ENCODE measurements at regions not wholly inside any gene's neighbourhood (a gene's known extent, or its start where the extent isn't known, plus 50 kb on each side); places are given as distances from the start of the nearest gene placed in this dataset.

GRCh38 chr5:169430671-169431070, 129.7 kb upstream of the SLIT3 start:
- ChIA-PET CTCF (no interaction called here), POLR2A (no interaction called here)
- no peaks in the 10 kb centered on the region for H3K9me3 Mint-ChIP-seq
- peaks cover 1 to 4% of the 10 kb centered on the region in 2 donors for H3K27me3 Mint-ChIP-seq
- Histone ChIP-seq H3K4me3 (ENCODE audit: low read length) (no peak overlapping the region), H3K36me3 (ENCODE audit: insufficient read depth, low read length) (no peaks in the 10 kb centered on the region), H3K4me1 (ENCODE audit: insufficient read depth, low read length) (no peaks in the 10 kb centered on the region), H3K9me3 (ENCODE audit: low read length) (no peaks in the 10 kb centered on the region), H3K27me3 (ENCODE audit: insufficient read depth, low read length, poor library complexity, severe bottlenecking) (no peaks in the 10 kb centered on the region), H3K27ac (ENCODE audit: low read depth, low read length) (no peak overlapping the region)
- H3K27ac Mint-ChIP-seq, result no peak overlapping the region
- no peaks in the 10 kb centered on the region for H3K4me1 Mint-ChIP-seq
- H3K36me3 Mint-ChIP-seq, result no peaks in the 10 kb centered on the region
- no peak overlapping the region for H3K4me3 Mint-ChIP-seq
- DNase-seq, result no peak

- Histone ChIP-seq H3K9me3 (ENCODE audit: low read length) (no peaks in the 10 kb centered on the region), H3K27ac (ENCODE audit: low read depth, low read length) (no peak overlapping the region), H3K4me3 (ENCODE audit: low read length) (no peak overlapping the region), H3K4me1 (ENCODE audit: insufficient read depth, low read length) (no peaks in the 10 kb centered on the region), H3K36me3 (ENCODE audit: insufficient read depth, low read length) (no peaks in the 10 kb centered on the region), H3K27me3 (ENCODE audit: insufficient read depth, low read length, poor library complexity, severe bottlenecking) (no peaks in the 10 kb centered on the region)
- Mint-ChIP-seq H3K4me1 (no peaks in the 10 kb centered on the region), H3K9me3 (no peaks in the 10 kb centered on the region), H3K27ac (no peak overlapping the region), H3K27me3 (peaks cover 0 to 4% of the 10 kb centered on the region in 2 donors), H3K4me3 (no peak overlapping the region), H3K36me3 (no peaks in the 10 kb centered on the region)
- ChIA-PET POLR2A (no interaction called here), CTCF (no interaction called here)
- DNase-seq, result no peak
Measured at GRCh38 chr5:169429044-169429443, 128.1 kb upstream of the SLIT3 start.

- CTCF ChIA-PET, result no interaction called here
- Mint-ChIP-seq H3K4me3 (no peak overlapping the region), H3K27ac (no peak overlapping the region), H3K27me3 (peaks cover 0 to 4% of the 10 kb centered on the region in 2 donors), H3K9me3 (no peaks in the 10 kb centered on the region), H3K4me1 (no peaks in the 10 kb centered on the region), H3K36me3 (no peaks in the 10 kb centered on the region)
- Histone ChIP-seq H3K27me3 (ENCODE audit: insufficient read depth, low read length, poor library complexity, severe bottlenecking) (peaks cover 3% of the 10 kb centered on the region), H3K4me1 (ENCODE audit: insufficient read depth, low read length) (no peaks in the 10 kb centered on the region), H3K36me3 (ENCODE audit: insufficient read depth, low read length) (no peaks in the 10 kb centered on the region), H3K27ac (ENCODE audit: low read depth, low read length) (no peak overlapping the region), H3K4me3 (ENCODE audit: low read length) (no peak overlapping the region), H3K9me3 (ENCODE audit: low read length) (no peaks in the 10 kb centered on the region)
- POLR2A ChIA-PET, result no interaction called here
- no peak for DNase-seq
Measured at GRCh38 chr5:169426784-169427183, 125.8 kb upstream of the SLIT3 start.

GRCh38 chr5:169424670-169425378, 123.9 kb upstream of the SLIT3 start:
- no peaks in the 10 kb centered on the region for H3K9me3 Mint-ChIP-seq
- Histone ChIP-seq H3K36me3 (ENCODE audit: insufficient read depth, low read length) (no peaks in the 10 kb centered on the region), H3K4me1 (ENCODE audit: insufficient read depth, low read length) (no peaks in the 10 kb centered on the region), H3K4me3 (ENCODE audit: low read length) (no peak overlapping the region), H3K9me3 (ENCODE audit: low read length) (no peaks in the 10 kb centered on the region), H3K27ac (ENCODE audit: low read depth, low read length) (no peak overlapping the region), H3K27me3 (ENCODE audit: insufficient read depth, low read length, poor library complexity, severe bottlenecking) (peaks cover 4% of the 10 kb centered on the region)
- no peak overlapping the region for H3K4me3 Mint-ChIP-seq
- CTCF ChIA-PET, result no interaction called here
- peaks cover 4 to 7% of the 10 kb centered on the region in 2 donors for H3K27me3 Mint-ChIP-seq
- DNase-seq, result no peak
- no peaks in the 10 kb centered on the region for H3K4me1 Mint-ChIP-seq
- POLR2A ChIA-PET, result no interaction called here
- H3K27ac Mint-ChIP-seq, result no peak overlapping the region
- H3K36me3 Mint-ChIP-seq, result no peaks in the 10 kb centered on the region

- no peak overlapping the region for H3K4me3 Mint-ChIP-seq
- peaks cover 4% of the 10 kb centered on the region for H3K27me3 ChIP-seq (ENCODE audit: insufficient read depth, low read length, poor library complexity, severe bottlenecking)
- no peaks in the 10 kb centered on the region for H3K4me1 Mint-ChIP-seq
- no peak overlapping the region for H3K27ac ChIP-seq (ENCODE audit: low read depth, low read length)
- no peak for DNase-seq
- H3K4me3 ChIP-seq (ENCODE audit: low read length), result no peak overlapping the region
- H3K27ac Mint-ChIP-seq, result no peak overlapping the region
- ChIA-PET POLR2A (no interaction called here), CTCF (no interaction called here)
- no peaks in the 10 kb centered on the region for H3K4me1 ChIP-seq (ENCODE audit: insufficient read depth, low read length)
- peaks cover 4 to 7% of the 10 kb centered on the region in 2 donors for H3K27me3 Mint-ChIP-seq
- H3K9me3 ChIP-seq (ENCODE audit: low read length), result no peaks in the 10 kb centered on the region
- no peaks in the 10 kb centered on the region for H3K36me3 Mint-ChIP-seq
- H3K9me3 Mint-ChIP-seq, result no peaks in the 10 kb centered on the region
- no peaks in the 10 kb centered on the region for H3K36me3 ChIP-seq (ENCODE audit: insufficient read depth, low read length)
Measured at GRCh38 chr5:169424279-169424655, 123.3 kb upstream of the SLIT3 start.

- no peak overlapping the region for H3K27ac Mint-ChIP-seq
- POLR2A ChIA-PET, result no interaction called here
- Histone ChIP-seq H3K4me1 (ENCODE audit: insufficient read depth, low read length) (no peaks in the 10 kb centered on the region), H3K4me3 (ENCODE audit: low read length) (no peak overlapping the region), H3K27ac (ENCODE audit: low read depth, low read length) (no peak overlapping the region), H3K27me3 (ENCODE audit: insufficient read depth, low read length, poor library complexity, severe bottlenecking) (peaks cover 4% of the 10 kb centered on the region), H3K9me3 (ENCODE audit: low read length) (no peaks in the 10 kb centered on the region), H3K36me3 (ENCODE audit: insufficient read depth, low read length) (no peaks in the 10 kb centered on the region)
- CTCF ChIA-PET, result no interaction called here
- no peaks in the 10 kb centered on the region for H3K4me1 Mint-ChIP-seq
- no peaks in the 10 kb centered on the region for H3K9me3 Mint-ChIP-seq
- no peak for DNase-seq
- no peak overlapping the region for H3K4me3 Mint-ChIP-seq
- H3K27me3 Mint-ChIP-seq, result peaks cover 4 to 7% of the 10 kb centered on the region in 2 donors
- H3K36me3 Mint-ChIP-seq, result no peaks in the 10 kb centered on the region
Measured at GRCh38 chr5:169423580-169424278, 122.8 kb upstream of the SLIT3 start.

GRCh38 chr5:169422087-169422486, 121.1 kb upstream of the SLIT3 start:
- Histone ChIP-seq H3K27ac (ENCODE audit: low read depth, low read length) (no peak overlapping the region), H3K9me3 (ENCODE audit: low read length) (no peaks in the 10 kb centered on the region), H3K4me3 (ENCODE audit: low read length) (no peak overlapping the region), H3K36me3 (ENCODE audit: insufficient read depth, low read length) (no peaks in the 10 kb centered on the region), H3K27me3 (ENCODE audit: insufficient read depth, low read length, poor library complexity, severe bottlenecking) (peaks cover 4% of the 10 kb centered on the region), H3K4me1 (ENCODE audit: insufficient read depth, low read length) (no peaks in the 10 kb centered on the region)
- Mint-ChIP-seq H3K9me3 (peaks cover 0 to 2% (median 0%) of the 10 kb centered on the region in 5 donors), H3K27ac (no peak overlapping the region), H3K4me1 (no peaks in the 10 kb centered on the region), H3K36me3 (no peaks in the 10 kb centered on the region), H3K27me3 (peaks cover 4 to 7% of the 10 kb centered on the region in 2 donors), H3K4me3 (no peak overlapping the region)
- DNase-seq, result no peak
- CTCF ChIA-PET, result no interaction called here
- POLR2A ChIA-PET, result no interaction called here

- CTCF ChIA-PET, result no interaction called here
- no peaks in the 10 kb centered on the region for H3K36me3 ChIP-seq (ENCODE audit: insufficient read depth, low read length)
- no peak overlapping the region for H3K4me3 Mint-ChIP-seq
- no peaks in the 10 kb centered on the region for H3K9me3 ChIP-seq (ENCODE audit: low read length)
- H3K9me3 Mint-ChIP-seq, result peaks cover 0 to 2% (median 0%) of the 10 kb centered on the region in 5 donors
- no peaks in the 10 kb centered on the region for H3K4me1 Mint-ChIP-seq
- no peaks in the 10 kb centered on the region for H3K4me1 ChIP-seq (ENCODE audit: insufficient read depth, low read length)
- peaks cover 4% of the 10 kb centered on the region for H3K27me3 ChIP-seq (ENCODE audit: insufficient read depth, low read length, poor library complexity, severe bottlenecking)
- POLR2A ChIA-PET, result no interaction called here
- DNase-seq, result no peak
- peaks cover 4 to 7% of the 10 kb centered on the region in 2 donors for H3K27me3 Mint-ChIP-seq
- H3K4me3 ChIP-seq (ENCODE audit: low read length), result no peak overlapping the region
- no peak overlapping the region for H3K27ac Mint-ChIP-seq
- H3K27ac ChIP-seq (ENCODE audit: low read depth, low read length), result no peak overlapping the region
- H3K36me3 Mint-ChIP-seq, result no peaks in the 10 kb centered on the region
Measured at GRCh38 chr5:169421677-169422076, 120.7 kb upstream of the SLIT3 start.

Measured in CD8-positive, alpha-beta memory T cell (primary cell).